ENCODE measurements at regions not wholly inside any gene's neighbourhood (a gene's known extent, or its start where the extent isn't known, plus 50 kb on each side); places are given as distances from the start of the nearest gene placed in this dataset.

DNA sequence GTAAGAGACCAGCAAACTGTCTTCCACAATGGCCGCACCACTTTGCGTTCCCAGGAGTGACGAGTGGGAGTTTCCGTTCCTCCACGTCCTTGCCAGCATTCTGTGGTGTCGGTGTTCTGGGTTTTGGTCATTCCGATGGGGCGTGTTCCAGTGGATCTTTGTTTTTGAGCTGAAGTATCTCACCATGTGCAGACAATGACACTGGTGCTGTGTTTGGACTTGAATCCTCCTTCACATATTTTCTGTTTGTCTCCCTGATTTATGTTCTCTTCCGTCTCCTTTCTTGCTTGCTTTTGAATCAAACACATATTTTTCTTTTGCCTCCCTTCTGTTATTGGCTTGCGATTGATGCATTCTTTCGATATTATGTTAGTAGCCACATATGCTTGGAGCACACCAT lies 60.8 kb upstream of the IRX4 start:
- no peak for DNase-seq

DNA sequence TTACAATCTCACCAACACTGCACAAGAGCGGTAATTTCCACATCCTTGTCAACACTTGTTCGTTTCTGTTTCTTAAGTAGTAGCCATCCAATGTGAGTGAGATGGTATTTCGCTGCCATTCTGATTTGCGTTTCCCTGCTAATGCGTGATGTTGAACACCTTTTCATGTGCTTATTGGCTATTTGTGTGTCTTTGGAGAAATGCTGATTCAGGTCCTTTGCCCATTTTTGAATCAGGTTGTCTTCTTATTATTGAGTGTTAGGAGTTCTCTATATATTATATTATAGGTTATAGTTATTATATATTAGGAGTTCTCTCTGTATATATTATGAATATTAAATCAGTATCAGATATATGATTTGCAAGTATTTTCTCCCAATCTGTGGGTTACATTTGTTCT lies 59.9 kb upstream of the IRX4 start:
- DNase-seq, result no peak

DNA sequence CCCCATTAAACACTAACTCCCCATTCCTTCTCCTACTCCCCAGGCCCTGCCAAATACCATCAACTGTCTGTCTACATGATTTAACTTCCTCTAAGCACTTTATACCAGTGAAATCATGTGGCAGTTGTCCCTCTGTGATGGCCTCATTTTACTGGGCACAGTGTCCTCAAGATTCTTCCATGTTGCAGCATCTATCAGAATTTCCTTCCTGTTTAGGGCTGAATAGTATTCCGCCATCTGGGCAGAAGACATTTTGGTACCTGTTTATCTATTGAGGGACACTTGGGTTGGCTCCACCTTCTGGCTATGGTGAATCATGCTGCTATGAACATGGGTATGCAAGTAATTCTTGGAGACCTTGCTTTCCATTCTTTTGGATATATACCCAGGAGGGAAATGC lies 59.4 kb upstream of the IRX4 start:
- DNase-seq, result no peak

DNA sequence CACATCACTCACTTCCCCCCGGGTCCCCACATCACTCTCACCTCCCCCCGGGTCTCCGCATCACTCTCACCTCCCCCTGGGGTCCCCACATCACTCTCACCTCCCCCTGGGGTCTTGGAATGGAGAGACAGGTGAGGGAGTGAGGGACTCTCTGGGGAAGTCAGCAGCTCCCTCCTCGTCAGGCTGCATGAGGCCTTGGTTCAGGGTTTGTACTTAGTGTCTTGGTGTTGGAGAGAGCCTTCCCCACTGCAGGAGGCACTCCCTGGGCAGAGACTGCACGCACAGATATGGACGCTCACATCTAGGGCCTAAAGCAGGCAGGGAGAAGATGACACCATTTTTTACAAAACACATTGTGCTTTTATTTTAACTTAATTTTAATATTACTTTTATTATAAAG lies 56.5 kb upstream of the IRX4 start:
- DNase-seq, result no peak

DNA sequence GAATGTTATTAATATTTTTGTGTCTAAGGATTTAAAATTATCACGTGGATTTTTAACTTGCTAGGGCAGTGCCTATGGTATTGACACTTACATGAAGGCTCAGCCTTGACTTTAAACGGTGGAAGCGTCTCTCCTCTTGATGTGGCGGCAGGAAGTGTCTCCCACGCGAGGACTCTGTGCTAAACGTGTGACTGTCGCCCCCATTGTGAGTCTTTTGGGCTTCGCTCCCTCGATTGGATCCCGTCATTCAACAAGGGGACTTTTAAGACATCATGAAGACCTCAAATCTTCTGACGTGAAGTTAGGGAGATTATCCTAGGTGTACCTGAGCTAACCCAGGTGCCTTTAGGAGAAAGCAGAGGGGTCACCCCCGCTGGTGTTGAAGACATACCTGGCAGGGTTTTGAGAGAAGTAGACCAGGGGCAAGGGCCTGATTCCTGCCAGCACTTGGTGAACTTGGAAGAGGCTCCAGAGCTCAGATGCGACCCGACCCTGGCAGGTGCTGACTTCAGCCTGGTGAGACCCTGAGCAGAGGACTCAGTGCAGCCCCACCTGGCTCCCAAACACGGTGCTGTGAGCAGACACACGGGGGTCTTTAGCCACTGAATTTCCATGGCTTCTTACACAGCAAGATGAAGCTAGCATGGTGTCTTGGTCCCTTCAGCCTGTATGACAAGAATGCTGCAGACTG lies 55.7 kb upstream of the IRX4 start:
- no peak for DNase-seq

DNA sequence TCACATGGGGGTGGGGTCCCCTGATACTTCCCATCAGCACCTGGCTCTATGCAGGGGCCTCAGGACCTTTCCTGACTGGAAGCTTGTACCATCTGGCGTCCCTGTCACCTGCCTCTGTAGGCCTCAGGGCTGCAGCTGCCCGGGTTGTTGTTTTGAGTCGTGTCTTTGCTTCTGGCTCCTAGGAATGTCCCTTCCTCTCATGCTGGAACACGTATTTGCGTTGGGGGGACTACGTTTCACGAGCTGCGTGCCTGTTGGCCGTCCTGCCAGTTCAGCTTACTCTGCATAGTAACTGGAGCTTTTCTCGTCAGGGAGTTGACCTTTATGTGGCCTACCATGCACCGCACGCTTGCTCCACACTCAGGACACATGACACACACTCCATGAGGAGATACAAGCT lies 54.9 kb upstream of the IRX4 start:
- no peak for DNase-seq

DNA sequence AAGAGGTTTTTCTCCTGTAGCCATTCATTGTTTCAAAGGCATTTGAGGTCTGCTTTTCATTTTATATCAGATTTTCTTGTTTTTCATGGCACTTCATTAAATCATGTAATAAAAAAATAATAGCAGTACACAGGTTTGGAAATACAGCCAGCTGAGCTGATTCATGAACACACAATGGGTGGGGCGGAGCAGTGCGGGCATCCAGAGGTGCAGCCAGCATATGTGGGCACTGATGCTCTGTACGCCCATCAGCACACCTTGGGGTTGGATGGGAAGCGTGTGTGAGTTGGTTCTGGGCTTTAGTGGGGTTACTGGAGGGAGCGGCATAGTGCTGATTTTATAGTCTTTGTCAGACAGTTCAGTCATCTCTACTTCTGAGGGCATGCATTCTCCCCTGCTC lies 54.2 kb upstream of the IRX4 start:
- DNase-seq, result no peak

DNA sequence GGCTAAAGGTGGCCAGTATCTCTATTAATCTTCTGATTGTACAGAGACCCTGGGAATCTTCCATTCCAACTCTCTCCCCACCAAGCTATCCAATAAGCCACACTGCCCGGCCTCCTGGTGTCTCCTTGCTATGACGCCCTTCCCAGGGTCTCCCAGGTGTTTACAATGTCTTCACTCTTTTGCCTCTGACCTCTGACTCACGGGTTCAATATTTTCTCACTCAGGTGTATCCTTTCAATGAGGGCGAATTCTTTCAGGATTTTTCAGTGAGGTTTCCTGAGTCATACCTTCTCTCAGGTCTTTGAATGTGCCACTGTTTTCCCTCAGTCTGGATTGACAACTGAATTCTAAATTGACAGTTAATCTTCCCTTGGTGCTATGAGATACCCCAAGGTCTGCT lies 53.7 kb upstream of the IRX4 start:
- DNase-seq, result no peak

DNA sequence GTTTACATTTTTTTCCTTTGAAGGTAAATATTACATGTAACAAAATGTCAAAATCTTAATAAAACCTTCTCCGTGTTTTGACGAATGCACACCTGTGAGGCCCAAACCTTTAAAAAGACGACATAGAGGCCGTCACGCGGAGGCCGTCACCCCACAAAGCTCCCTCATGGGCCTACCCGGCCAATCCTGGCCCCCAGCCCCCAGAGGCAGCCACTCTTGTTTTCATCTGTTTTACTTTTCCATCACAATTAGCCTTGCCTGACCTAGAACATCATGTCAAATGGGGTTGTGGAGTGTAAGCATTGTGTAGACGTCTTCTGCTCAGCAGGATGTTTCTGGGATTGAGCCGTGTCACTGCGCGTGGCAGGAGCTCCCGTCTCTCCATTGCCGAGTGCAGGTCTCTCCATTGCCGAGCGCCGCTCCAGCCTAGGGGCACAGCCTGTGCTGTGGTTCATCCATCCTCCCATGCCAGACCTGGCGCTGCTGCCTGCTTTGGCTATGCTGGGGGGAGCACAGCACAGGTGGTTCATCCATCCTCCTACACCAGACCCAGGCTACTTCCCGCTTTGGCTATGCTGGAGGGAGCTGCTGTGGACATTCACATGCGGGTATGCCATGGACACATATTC lies 52.2 kb upstream of the IRX4 start:
- DNase-seq, result no peak

DNA sequence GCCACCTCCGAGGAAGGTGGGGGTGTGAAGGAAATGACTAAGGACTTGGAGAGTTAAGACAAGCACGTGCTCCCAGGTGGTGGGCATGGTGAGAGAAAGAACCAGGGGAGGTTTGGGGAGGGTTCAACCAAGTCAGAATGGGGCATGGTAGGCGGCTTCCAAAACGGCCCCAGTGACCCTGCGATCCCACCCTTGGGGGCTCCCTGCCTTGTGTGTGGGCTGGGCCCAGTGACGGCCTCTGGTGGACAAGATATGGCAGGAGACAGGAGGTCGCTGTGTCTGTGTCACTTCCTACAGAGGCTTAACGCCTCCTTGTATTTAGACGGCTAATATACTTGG lies 51.3 kb upstream of the IRX4 start:
- no peak for DNase-seq

DNA sequence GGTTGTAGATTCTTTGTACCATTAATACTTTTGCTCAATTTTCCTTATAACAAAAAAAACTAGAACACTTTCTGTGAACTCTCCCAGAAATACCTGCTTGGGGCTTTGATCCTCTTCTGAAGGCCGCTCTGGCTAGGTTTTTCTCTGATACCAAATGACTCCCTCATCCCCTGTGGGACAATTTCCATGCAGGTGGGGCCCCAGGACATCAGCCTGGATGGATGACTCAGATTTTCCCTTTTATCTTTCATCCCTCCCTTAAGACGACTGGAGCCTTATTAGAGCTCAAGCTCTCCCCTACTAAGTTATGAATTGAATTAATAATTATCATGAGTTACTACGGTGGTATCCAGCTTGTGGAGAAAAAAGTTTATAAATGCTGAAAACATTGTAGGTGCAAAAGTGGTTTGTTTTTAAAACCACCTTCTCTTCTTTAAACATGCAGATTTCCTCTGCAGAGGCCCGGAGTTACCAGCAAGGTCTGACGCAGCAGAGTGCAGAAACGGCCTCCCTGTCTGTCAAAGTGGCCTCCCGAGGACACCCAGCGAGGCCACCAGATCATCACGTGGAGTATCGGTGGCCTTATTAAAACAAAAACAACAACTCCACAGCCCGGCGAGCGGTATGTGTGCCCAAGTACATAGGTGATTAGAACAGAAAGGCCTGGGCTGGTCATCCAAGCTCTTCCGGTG lies 50.8 kb upstream of the IRX4 start:
- no peak for DNase-seq

Data from stimulated activated CD4-positive, alpha-beta T cell treated with anti-CD3 and anti-CD28 coated beads, Interleukin-4, amount 100 ng/mL, for 4 hours (primary cell).